NCI-H2081 treated with DMSO at 0.1 percent for 48 hours (cell line): ENCODE measurements at regions not wholly inside any gene's neighbourhood (a gene's known extent, or its start where the extent isn't known, plus 50 kb on each side); places are given as distances from the start of the nearest gene placed in this dataset.

Experiments
- DNase-seq: peaks from one replicate; lab custom pipeline; 2025; lab: John Stamatoyannopoulos, UW

- DNase-seq = no peak
Observed at GRCh38 chr2:121075641-121076497, 209.1 kb downstream of the TFCP2L1 start.

GRCh38 chr2:121076498-121076820 lies 208.5 kb downstream of the TFCP2L1 start:
- DNase-seq = no peak

DNA sequence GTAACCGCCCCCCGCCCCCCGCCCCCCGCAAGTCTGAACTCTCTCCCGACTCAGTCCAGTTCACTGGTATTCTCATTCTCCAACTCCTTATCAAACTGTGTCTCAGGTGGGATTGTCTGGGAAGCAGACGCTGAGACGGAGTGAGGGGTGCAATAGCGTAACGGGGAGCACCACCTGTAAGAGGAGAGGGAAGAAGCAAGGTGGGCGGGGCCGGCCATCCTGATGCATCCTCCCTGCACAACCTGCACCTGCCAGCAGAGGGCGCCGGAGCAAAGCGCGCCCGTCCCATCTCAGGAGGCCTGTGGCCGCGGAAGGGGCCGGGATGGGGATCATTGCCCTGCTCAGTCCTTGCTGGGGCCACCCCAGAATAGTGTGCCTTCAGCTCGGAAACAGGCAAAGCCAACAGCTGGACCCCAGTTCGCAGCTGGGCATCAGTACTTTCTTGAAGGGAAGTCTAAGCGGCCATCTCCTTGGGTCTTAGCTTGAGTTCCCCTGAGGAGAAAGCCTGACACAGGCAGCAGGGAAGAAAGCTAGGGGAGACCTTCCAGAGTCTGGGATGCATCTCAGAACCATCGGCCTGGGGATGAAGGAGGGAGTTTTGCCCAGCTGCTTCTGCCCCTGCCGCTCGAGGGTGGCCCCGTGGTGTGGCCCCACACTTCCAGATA lies 208.0 kb downstream of the TFCP2L1 start:
- no peak for DNase-seq

- no peak for DNase-seq
Observed at GRCh38 chr2:121078899-121079298, 206.1 kb downstream of the TFCP2L1 start.

GRCh38 chr2:121080013-121080772 lies 204.8 kb downstream of the TFCP2L1 start:
- no peak for DNase-seq

- DNase-seq = no peak
Observed at GRCh38 chr2:121081701-121082100, 203.3 kb downstream of the TFCP2L1 start.

GRCh38 chr2:121082191-121082590 lies 202.8 kb downstream of the TFCP2L1 start:
- DNase-seq = no peak

GRCh38 chr2:121084130-121084680 lies 200.8 kb downstream of the TFCP2L1 start:
- DNase-seq = no peak

DNA sequence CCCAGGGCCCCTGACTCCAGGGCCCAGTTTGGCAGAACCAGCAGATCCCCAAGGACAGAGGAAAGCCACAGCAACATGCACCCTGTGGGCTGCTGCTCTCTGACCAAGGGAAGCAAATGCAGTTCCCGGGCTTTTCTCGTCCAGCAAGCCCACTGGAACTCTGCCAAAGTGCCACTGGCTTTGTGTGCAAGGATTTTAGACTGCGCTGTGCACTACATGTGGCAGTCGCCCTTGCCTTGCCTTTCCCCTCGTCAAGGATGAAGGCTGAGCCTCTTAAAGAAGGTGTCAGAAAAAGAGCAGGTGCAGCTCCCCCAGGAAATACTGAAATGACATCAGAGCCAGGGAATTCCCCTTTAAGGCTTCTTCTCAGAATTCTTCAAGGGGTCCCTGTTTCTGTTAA lies 199.2 kb downstream of the TFCP2L1 start:
- DNase-seq = no peak

GRCh38 chr2:121086450-121086849 lies 198.6 kb downstream of the TFCP2L1 start:
- DNase-seq = no peak

- DNase-seq = no peak
Observed at GRCh38 chr2:121087117-121087516, 197.9 kb downstream of the TFCP2L1 start.

DNA sequence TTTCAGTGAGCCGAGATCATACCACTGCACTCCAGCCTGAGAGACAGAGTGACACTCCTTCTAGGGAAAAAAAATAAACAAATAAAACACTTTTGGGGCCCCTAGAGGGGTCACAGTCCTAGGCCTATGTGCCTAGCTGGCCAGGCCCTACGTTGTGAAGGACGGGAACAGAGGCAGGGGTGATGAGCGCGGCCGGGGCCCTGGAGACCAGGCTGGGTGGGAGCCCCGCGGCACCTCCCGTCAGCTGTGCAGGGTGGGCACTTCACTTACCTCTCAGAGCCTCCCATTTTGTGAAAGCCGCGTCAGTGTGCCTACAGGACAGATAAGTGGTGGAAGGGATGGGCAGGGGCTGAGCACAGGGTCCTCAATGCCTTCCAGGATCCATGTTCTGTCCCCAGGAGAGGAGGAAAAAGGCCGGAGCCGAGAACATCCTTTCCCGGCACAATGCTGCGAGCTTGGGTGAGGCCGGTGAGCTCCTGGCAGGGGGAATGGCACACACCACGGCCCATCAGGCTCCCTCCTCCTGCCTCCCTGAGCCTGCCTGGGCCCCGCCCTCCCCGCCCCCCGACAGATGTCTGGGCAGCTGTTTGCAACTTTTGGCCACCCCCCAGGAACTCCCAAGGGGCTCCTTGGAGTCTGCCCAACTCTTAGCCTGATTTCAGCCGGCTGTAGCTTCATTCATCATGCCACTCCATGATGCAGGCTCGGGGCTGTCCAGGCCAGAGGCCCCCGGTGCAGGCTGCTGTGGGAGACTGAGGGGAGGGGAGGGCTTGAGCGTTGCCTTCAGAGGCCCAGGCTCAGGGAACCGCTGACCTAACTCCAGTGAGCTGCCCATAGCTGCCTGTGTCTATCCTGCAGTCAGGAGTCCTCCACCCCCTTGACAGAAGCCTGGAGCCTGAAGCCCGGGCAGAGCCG lies 196.5 kb downstream of the TFCP2L1 start:
- no peak for DNase-seq

GRCh38 chr2:121089166-121089510 lies 195.9 kb downstream of the TFCP2L1 start:
- no peak for DNase-seq

- no peak for DNase-seq
Observed at GRCh38 chr2:121090088-121090715, 194.8 kb downstream of the TFCP2L1 start.

- no peak for DNase-seq
Observed at GRCh38 chr2:121092095-121092494, 192.9 kb downstream of the TFCP2L1 start.

DNA sequence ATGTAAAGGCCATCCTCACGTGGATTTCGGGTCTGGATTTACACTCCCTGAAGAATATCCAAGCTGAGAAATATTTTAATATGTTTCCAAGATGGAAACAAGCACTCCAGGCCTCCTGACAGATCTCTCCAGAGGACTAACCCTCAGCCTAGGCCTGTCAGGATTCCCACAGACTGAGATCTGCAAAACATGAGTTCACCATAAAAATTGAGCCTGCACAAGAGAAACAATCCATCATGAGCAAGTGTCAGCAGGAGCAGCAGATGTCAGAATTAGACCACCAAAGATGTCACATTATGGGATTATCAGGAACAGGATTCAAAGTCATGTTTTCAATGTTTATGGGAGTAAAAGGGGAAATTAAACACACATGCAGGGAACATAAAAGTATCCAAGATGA lies 191.3 kb downstream of the TFCP2L1 start:
- DNase-seq = no peak

GRCh38 chr2:121094101-121094500 lies 190.9 kb downstream of the TFCP2L1 start:
- no peak for DNase-seq

GRCh38 chr2:121094845-121095244 lies 190.2 kb downstream of the TFCP2L1 start:
- DNase-seq = no peak

- no peak for DNase-seq
Observed at GRCh38 chr2:121095257-121096080, 189.5 kb downstream of the TFCP2L1 start.

GRCh38 chr2:121096611-121097010 lies 188.4 kb downstream of the TFCP2L1 start:
- no peak for DNase-seq
